GM10266 (cell line): ENCODE measurements at regions not wholly inside any gene's neighbourhood (a gene's known extent, or its start where the extent isn't known, plus 50 kb on each side); places are given as distances from the start of the nearest gene placed in this dataset.

Experiments
- DNase-seq: peaks from one replicate; pipeline ENCODE4 v3.0.0; 2012; ENCODE audit errors: extremely low spot score
- CTCF ChIP-seq: IDR thresholded peaks from 2 replicates; pipeline ENCODE4 v1.5.1; 2012; ENCODE audit warnings: mild to moderate bottlenecking, low read depth; ENCODE audit not compliant: control insufficient read depth, insufficient read depth; ENCODE audit errors: missing control alignments

DNA sequence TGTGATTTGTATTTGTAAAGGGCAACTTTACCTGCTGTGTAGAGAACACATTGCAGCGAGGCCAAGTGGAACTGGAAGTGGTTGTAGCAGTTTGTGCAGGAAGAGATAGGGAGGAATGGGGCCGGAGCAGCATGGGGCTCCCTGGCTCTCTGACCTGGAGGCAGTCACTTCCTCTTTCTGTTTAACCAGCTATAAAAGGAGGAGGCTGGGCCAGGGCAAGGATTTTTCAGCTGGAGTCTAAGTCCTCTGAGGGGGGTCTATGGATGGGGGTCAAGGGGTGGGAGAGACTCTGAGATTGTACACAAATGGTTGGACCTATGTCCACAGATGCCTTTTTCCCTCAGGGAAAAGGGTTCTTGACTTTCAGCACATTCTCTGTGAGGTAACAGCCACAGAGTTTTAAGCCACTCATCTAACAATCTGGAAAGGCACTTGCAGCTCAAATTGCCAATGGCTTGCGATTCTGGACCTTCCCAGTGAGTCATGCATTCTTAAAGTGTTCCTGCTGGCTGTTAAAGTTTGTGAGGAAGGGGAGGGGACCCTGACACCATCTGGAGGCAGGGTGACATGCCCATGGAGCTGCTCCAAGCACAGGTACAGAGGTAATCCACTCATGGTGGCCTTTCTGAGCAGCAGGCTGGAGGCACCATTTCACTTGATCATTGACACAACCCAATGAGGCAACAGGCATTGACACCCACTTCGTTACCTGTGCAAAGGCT, 347.0 kb downstream of the CYRIA start:
- no peak for TF ChIP-seq CTCF
- DNase-seq, result no peak

GRCh38 chr2:16318051-16318450, 347.6 kb downstream of the CYRIA start:
- TF ChIP-seq CTCF, result no peak
- DNase-seq, result no peak

DNA sequence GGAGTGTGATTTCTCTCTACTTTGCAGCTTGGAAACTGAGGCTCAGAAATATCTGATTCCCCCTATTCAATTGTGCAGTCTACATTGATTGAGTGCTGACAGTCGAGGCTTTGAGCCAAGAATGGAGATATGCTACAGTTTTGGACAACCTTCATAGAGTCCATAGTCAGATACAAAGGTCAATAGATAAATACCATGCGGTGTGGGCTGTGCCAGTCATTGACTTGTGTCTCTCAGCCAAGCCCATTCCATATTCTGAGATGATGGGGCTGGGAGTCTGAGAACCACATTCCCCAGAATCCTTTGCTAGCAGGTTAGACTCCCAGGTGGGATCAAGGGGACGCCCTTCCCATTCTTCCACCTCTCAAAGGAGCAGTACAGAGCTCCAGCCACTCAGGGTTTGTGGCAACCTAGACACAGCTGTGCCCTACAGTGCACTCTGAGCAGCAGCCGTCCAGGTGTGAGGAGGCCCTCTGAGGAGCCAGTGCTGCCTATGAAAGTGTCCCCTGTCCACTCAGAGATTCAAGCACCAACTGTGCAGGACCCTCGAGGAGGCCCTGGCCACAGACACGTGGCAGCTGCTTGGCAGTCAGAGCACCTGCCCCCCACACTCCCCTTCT, 348.3 kb downstream of the CYRIA start:
- DNase-seq, result no peak
- TF ChIP-seq CTCF, result no peak

DNA sequence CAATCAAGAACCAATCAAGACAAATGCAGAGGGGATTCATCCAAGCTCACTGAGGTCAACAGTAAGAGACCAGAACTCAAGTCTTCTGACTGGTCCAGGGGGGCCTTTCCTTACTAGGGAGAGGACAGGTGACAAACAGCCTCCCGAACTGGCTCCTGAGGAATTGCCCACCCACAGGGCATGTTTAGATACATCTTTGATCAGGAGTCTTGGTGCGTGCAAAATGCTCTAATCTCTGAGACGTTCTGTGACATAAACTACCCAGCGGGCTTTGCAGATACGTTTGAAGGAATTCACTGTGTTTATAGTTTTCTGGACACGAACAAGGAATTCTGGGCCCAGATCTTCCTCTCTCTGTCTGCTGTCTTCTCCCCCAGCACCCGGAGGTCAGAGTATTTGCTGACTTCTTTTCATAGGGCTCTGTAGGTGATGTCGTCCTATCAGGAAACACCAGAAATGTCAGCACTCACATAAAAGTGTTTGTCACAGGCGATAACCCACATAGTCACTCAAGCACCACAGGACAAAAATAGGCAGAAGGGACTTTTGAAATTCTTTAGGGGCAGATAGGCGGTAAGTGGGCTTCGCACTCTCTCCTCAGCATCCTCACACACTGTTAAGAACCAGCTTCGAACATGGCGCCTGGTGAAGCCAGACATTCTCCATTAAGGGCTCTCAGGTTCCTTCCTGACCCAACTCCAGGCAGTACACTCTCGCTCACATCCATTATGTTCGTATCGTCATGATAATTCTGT, 349.0 kb downstream of the CYRIA start:
- no peak for TF ChIP-seq CTCF
- DNase-seq, result no peak

GRCh38 chr2:16315908-16316307, 349.7 kb downstream of the CYRIA start:
- DNase-seq, result no peak
- no peak for TF ChIP-seq CTCF

- no peak for DNase-seq
These were observed 350.2 kb downstream of the CYRIA start for GRCh38 chr2:16315458-16315835.

More at GRCh38 chr2:16315458-16315835, 350.2 kb downstream of the CYRIA start:
- no peak for TF ChIP-seq CTCF
